GM21447 (cell line): ENCODE measurements at regions not wholly inside any gene's neighbourhood (a gene's known extent, or its start where the extent isn't known, plus 50 kb on each side); places are given as distances from the start of the nearest gene placed in this dataset.

Source experiments
- ATAC-seq: cut with Tn5 transposase; IDR thresholded peaks from one replicate; pipeline ENCODE4 v1.9.1; 2021; ENCODE audit not compliant: unreplicated experiment

DNA sequence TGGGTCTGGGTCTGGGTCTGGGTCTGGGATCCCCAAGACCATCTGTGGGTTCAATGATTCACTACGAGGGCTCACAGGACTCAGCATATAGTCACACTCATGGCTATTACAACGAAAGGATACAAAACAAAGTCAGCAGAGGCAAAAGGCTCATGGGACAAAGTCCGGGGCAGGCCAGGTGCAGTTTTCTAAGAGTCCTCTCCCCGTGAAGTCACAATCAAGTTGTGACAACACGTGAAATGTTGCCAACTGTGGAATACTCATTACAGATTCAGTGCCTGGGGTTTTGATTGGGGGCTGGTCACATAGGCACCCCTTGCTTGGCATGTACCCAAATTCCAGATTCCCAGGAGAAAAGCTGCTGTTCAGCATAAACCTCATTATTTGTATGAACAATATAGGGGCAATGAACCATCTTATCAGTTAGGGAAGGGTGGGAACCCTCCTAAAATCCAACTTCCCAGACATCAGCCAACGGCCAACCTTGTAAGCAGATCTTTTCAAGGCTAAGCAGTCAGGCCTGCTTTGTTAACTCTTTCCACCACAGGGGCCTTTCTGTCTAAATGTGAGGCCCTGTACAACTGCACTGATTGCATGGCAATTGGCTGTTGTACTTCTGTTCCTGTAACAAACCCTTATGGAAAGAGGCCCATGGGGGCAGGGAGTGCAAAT, 58.2 kb upstream of the DIPK2B start:
- ATAC-seq, result no peak
